ACC112 (cell line): ENCODE measurements at regions not wholly inside any gene's neighbourhood (a gene's known extent, or its start where the extent isn't known, plus 50 kb on each side); places are given as distances from the start of the nearest gene placed in this dataset.
A peak's percentile ranks its signal among the peaks of the same experiment; 100 is the strongest.

Experiments used
- H2AFZ ChIP-seq: fragments of 200-600 bp; sonication (generic); one replicate; pipeline ENCODE4 v1.6.0; 2017; ENCODE audit warnings: antibody characterized with exemption, low read length; ENCODE audit not compliant: unreplicated experiment
- H3K27ac ChIP-seq: fragments of 200-600 bp; sonication (generic); 2 replicates; pipeline ENCODE4 v1.5.1; 2014; ENCODE audit warnings: low read depth, mild to moderate bottlenecking, antibody characterized with exemption, low read length, moderate library complexity
- H3K27me3 ChIP-seq: fragments of 200-600 bp; sonication (generic); 2 replicates; pipeline ENCODE4 v1.6.1; 2014; ENCODE audit warnings: mild to moderate bottlenecking, antibody characterized with exemption, low read length, moderate library complexity, mixed read lengths; ENCODE audit not compliant: insufficient read depth
- H3K36me3 ChIP-seq: fragments of 200-600 bp; sonication (generic); 2 replicates; pipeline ENCODE4 v1.6.1; 2016; ENCODE audit warnings: mild to moderate bottlenecking, antibody characterized with exemption, low read length, moderate library complexity, mixed read lengths; ENCODE audit not compliant: insufficient read depth
- H3K4me1 ChIP-seq: fragments of 200-600 bp; sonication (generic); one replicate; pipeline ENCODE4 v1.6.1; 2016; ENCODE audit warnings: low read length, mixed read lengths; ENCODE audit not compliant: insufficient read depth, unreplicated experiment, control insufficient read depth
- H3K4me3 ChIP-seq: fragments of 200-600 bp; sonication (generic); 2 replicates; pipeline ENCODE4 v1.5.1; 2014; ENCODE audit warnings: mild to moderate bottlenecking, low read depth, low read length
- H3K79me2 ChIP-seq: fragments of 200-600 bp; sonication (generic); one replicate; pipeline ENCODE4 v1.6.0; 2016; ENCODE audit warnings: low read length; ENCODE audit not compliant: control insufficient read depth, unreplicated experiment, insufficient read depth

DNA sequence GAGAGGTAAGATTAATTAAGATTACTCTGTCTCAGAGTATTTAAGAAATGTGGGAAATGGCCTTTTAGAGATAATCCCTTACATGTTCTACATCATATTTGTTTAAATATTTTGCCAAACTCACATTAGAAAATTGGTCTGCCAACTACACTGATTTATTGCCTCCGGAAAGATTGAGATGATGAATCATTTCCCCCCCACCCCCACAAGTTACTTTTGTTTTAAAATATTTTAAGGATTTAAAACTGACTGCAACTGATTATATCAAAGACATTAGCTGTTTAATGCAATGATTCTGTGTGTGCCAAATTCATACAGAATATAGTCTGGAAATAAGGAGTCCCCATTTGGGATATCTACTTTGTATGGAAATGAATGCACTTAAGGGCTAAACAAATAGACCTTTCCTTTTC, 674.4 kb downstream of the PRR16 start:
- Histone ChIP-seq H3K27me3 (no peaks in the 10 kb centered on the region), H3K4me3 (no peak overlapping the region), H3K27ac (no peak overlapping the region)

DNA sequence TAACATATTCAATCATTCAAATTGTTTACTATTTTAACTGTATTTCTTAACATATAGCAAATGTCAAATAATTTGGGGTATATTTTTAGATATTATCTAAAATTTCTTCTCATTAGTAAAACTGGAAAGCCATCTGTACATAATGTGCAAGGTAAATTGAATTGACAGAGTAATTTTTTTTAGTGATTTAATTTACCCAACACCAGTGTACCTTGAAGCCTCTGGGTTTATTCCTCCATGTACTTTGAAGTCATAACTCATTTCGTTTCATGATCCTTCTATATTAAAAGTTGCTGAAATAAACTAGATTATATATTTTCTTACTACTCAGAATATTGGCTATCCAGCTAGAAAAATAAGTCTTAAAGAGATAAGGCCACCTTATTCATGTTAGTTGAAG, 674.9 kb downstream of the PRR16 start:
- H3K36me3 ChIP-seq: no peaks in the 10 kb centered on the region
- H3K27me3 ChIP-seq: no peaks in the 10 kb centered on the region
- H3K79me2 ChIP-seq: no peaks in the 10 kb centered on the region
- peaks cover 10% of the 10 kb centered on the region for H3K4me1 ChIP-seq
- H3K27ac ChIP-seq: no peak overlapping the region
- H2AFZ ChIP-seq: peak overlapping the region; percentile 1
- H3K4me3 ChIP-seq: no peak overlapping the region

More for the DNA sequence above, 674.4 kb downstream of the PRR16 start:
- Histone ChIP-seq H3K36me3 (no peaks in the 10 kb centered on the region), H3K4me1 (peaks cover 10% of the 10 kb centered on the region), H2AFZ (peak overlapping the region; percentile 1), H3K79me2 (no peaks in the 10 kb centered on the region)

DNA sequence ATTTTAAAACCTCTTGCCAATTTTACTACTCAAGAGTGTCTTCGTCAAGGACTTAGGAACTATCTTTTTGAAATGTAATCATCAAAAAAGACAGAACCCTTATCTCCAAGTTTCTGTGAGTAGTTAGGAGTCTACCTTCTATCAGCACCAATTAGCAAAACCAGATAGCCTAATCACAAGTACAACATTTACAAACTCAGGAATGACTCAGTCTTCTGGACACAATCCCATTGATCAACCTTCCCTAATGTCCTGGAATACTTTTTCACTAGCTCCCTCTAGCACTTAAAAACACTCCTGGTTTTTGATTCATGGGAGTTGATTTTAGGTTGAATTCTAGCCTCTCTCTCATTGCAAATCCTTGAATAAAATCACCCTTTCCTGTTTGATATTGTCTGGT, 680.7 kb downstream of the PRR16 start:
- H3K27ac ChIP-seq: no peak overlapping the region
- H3K36me3 ChIP-seq: no peaks in the 10 kb centered on the region
- H3K4me1 ChIP-seq: peaks cover 7% of the 10 kb centered on the region
- H3K4me3 ChIP-seq: peak overlapping the region; percentile 16; the same call in 1 of the 2 replicates
- H3K79me2 ChIP-seq: no peaks in the 10 kb centered on the region
- H3K27me3 ChIP-seq: no peaks in the 10 kb centered on the region
- peak overlapping the region; percentile 74 for H2AFZ ChIP-seq

DNA sequence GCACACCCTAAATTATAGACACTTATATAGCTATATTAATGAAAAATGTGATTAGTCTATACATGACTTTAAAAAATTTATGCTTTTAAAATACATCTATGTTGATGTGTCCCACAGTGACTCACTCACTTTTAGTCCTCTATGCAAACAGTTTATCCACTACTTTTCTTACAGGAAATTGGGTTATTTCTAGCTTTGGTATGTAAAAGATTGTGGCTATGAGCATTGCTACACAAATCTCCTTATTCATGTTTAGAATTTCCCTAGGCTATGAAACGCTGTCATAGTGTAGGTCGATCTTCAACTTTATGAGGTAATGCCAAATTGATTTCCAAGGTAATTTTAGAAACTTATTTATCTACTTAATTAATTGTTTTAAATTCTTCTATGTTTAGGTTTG, 687.4 kb downstream of the PRR16 start:
- Histone ChIP-seq H2AFZ (no peak overlapping the region), H3K79me2 (no peaks in the 10 kb centered on the region), H3K27ac (no peak overlapping the region), H3K36me3 (no peaks in the 10 kb centered on the region), H3K4me1 (no peaks in the 10 kb centered on the region), H3K4me3 (no peak overlapping the region), H3K27me3 (no peaks in the 10 kb centered on the region)

DNA sequence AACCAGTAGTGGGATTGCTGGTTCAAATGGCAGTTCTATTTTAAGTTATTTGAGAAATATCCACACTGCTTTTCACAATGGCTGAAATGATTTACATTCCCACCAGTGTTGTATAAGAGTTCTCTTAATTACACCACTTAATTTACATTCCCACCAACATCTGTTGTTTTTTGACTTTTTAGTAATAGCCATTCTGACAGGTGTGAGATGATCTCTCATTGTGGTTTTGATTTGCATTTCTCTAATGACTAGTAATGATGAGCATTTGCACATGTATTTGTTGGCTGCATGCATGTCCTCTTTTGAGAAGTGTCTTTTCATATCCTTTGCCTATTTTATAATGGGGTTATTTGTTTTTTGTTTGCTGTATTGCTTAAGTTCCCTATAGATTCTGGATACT, 688.3 kb downstream of the PRR16 start:
- Histone ChIP-seq H2AFZ (no peak overlapping the region), H3K27ac (no peak overlapping the region), H3K36me3 (no peaks in the 10 kb centered on the region), H3K79me2 (no peaks in the 10 kb centered on the region), H3K4me3 (no peak overlapping the region), H3K27me3 (no peaks in the 10 kb centered on the region), H3K4me1 (no peaks in the 10 kb centered on the region)

DNA sequence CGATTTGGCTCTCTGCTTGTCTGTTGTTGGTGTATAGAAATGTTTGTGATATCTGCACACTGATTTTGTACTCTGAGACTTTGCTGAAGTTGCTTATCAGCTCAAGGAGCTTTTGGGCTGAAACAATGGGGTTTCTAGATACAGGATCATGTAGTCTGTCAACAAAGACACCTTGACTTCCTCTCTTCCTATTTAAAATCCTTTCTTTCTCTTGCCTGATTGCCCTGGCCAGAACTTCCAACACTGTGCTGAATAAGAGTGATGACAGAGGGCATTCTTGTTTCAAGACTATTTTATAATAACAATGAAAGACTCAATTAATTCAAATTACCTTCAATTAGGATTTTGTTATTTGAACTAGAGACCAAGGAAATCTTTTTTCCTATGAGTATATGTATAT, 692.5 kb downstream of the PRR16 start:
- no peaks in the 10 kb centered on the region for H3K36me3 ChIP-seq
- H2AFZ ChIP-seq: no peak overlapping the region
- no peaks in the 10 kb centered on the region for H3K27me3 ChIP-seq
- no peak overlapping the region for H3K27ac ChIP-seq
- H3K4me3 ChIP-seq: no peak overlapping the region
- H3K4me1 ChIP-seq: no peaks in the 10 kb centered on the region
- no peaks in the 10 kb centered on the region for H3K79me2 ChIP-seq

DNA sequence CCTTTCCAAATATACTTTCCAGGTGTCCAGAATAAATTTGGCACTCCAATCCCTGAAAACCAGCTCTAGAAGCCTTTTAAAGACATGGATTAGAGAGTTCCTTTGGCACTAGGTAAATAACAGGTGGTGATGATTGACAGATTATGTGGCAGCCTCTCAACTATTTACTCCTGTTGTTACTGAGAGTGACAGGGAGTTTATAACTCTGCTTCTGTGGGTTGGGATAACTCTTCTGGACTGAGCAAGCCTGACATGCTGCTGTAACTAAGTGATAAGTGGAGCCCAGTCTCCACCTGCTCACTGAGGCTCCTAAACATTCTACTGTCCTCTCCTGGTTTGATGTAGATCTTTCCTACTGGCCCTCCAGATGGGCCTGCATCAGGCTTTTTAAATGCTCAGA, 693.2 kb upstream of the FTMT start:
- H3K4me1 ChIP-seq: no peaks in the 10 kb centered on the region
- no peaks in the 10 kb centered on the region for H3K36me3 ChIP-seq
- H3K4me3 ChIP-seq: no peak overlapping the region
- no peaks in the 10 kb centered on the region for H3K79me2 ChIP-seq
- no peak overlapping the region for H2AFZ ChIP-seq
- H3K27ac ChIP-seq: no peak overlapping the region
- no peaks in the 10 kb centered on the region for H3K27me3 ChIP-seq

DNA sequence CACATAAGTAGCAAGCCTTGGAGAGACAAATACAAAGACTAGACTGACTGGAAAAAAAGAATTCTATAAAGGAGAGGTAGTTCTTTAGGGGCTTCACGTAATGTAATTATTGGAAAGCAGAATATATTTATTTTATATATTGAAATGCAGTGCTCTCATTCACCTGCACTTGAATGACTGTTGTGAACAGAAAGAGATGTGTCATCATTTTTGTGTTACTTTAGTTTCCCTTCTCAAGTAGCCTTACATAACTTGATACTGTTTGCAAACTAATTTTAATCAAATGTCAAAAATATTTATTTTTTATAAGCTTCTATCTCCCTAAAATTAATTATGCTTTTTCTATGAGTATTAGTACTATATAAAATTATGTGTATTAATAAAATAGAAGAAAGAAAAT, 691.1 kb upstream of the FTMT start:
- Histone ChIP-seq H3K79me2 (no peaks in the 10 kb centered on the region), H2AFZ (no peak overlapping the region), H3K36me3 (no peaks in the 10 kb centered on the region), H3K4me1 (no peaks in the 10 kb centered on the region), H3K4me3 (no peak overlapping the region), H3K27me3 (no peaks in the 10 kb centered on the region), H3K27ac (no peak overlapping the region)

DNA sequence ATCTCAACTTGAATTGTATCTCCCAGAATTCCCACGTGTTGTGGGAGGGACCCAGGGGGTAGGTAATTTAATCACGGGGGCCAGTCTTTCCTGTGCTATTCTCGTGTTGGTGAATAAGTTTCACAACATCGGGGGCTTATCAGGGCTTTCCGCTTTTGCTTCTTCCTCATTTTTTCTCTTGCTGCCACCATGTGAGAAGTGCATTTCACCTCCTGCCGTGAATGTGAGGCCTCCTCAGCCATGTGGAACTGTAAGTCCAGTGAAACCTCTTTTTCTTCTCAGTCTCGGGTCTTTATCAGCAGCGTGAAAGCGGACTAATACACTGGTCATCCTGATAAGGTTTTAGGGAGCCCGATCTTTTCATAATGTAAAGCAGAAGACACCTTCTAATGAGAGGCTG, 687.0 kb upstream of the FTMT start:
- no peaks in the 10 kb centered on the region for H3K4me1 ChIP-seq
- no peaks in the 10 kb centered on the region for H3K36me3 ChIP-seq
- H3K27ac ChIP-seq: no peak overlapping the region
- no peaks in the 10 kb centered on the region for H3K27me3 ChIP-seq
- no peak overlapping the region for H3K4me3 ChIP-seq
- H3K79me2 ChIP-seq: no peaks in the 10 kb centered on the region
- H2AFZ ChIP-seq: no peak overlapping the region

DNA sequence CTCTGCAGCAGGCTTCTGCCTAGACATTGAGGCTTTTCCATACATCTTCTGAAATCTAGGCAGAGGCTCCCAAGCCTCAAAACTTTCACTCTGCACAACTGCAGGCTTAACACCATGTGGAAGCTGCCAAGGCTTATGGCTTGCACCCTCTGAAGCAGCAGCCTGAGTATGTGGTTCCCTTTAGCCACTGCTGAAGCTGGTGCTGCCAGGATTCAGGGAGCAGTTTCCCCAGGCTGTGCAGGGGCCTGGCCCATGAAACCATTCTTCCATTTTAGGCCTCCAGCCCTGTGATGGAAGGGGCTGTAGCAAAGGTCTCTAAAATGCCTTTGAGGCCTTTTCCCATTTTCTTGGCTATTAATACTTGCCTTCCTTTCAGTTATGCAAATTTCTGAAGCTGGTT, 680.3 kb upstream of the FTMT start:
- Histone ChIP-seq H3K79me2 (no peaks in the 10 kb centered on the region), H3K27me3 (no peaks in the 10 kb centered on the region), H3K4me1 (no peaks in the 10 kb centered on the region), H3K36me3 (no peaks in the 10 kb centered on the region), H2AFZ (no peak overlapping the region), H3K27ac (no peak overlapping the region), H3K4me3 (no peak overlapping the region)

DNA sequence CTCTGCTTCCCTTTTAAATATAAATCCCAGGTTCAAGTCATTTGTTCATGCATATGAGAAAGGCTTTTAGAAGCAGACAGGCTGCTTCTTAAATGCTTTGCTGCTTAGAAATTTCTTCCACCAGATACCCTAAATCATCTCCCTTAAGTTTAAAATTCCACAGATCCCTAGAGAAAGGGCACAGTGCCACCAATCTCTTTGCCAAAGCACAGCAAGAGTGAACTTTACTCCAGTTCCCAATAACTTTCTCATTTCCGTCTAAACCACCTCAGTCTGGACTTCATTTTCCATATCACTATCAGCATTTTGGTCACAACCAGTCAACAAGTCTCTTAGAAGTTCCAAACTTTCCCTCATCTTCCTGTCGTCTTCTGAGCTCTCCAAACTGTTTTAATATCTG, 679.8 kb upstream of the FTMT start:
- Histone ChIP-seq H3K36me3 (no peaks in the 10 kb centered on the region), H3K27me3 (no peaks in the 10 kb centered on the region), H3K79me2 (no peaks in the 10 kb centered on the region), H2AFZ (no peak overlapping the region), H3K27ac (no peak overlapping the region), H3K4me3 (no peak overlapping the region), H3K4me1 (no peaks in the 10 kb centered on the region)

DNA sequence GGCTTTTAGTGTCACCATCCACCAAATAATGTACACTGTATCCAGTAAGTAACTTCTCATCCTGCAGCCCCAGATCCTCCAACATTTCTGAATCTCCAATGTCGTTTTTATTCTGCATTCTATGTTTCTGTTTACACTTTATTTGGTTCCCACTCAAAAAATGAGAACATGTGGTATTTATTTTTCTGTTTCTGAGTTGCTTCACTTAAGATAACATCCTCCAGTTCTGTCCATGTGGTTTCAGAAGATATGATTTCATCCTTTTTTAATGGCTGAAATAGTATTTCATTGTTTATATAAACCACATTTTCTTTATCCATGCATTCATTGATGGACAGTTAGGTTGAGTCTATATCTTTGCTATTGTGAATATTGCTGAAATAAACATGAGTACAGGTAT, 677.3 kb upstream of the FTMT start:
- Histone ChIP-seq H3K27ac (no peak overlapping the region), H3K4me1 (no peaks in the 10 kb centered on the region), H3K27me3 (no peaks in the 10 kb centered on the region), H3K4me3 (no peak overlapping the region), H3K36me3 (no peaks in the 10 kb centered on the region), H3K79me2 (no peaks in the 10 kb centered on the region), H2AFZ (peak overlapping the region; percentile 16)
